Heart right ventricle (tissue), 16 donors: ENCODE measurements at regions not wholly inside any gene's neighbourhood (a gene's known extent, or its start where the extent isn't known, plus 50 kb on each side); places are given as distances from the start of the nearest gene placed in this dataset.

Source experiments
- ATAC-seq, 8 donors: fragments of 200-7000 bp; cut with Tn5 transposase; one replicate each; pipeline ENCODE4 v1.9.1; 2020; ENCODE audit warnings: mild to moderate bottlenecking in 8 of 8, moderate library complexity in 8 of 8, moderate number of reproducible peaks in 1 of 8
- DNase-seq, 2 donors: peaks; one replicate each; pipeline ENCODE4 v3.0.0-alpha.2; 2020
- H3K27ac ChIP-seq, 10 donors: fragments of 200-600 bp; sonication (generic) in 2 of 10; one replicate each; pipeline versions ENCODE4 v1.5.0 to v1.8.0; 2020 to 2022; ENCODE audit warnings: mild to moderate bottlenecking in 3 of 10
- H3K27me3 ChIP-seq, 7 donors: fragments of 200-600 bp; one replicate each; pipeline ENCODE4 v1.8.0; 2021 to 2022; ENCODE audit warnings: mild to moderate bottlenecking in 2 of 7
- H3K36me3 ChIP-seq, 9 donors: fragments of 200-600 bp; sonication (generic) in 1 of 9; one replicate each; pipeline versions ENCODE4 v1.5.0 to v1.8.0; 2020 to 2022; ENCODE audit warnings: mild to moderate bottlenecking in 2 of 9
- H3K4me1 ChIP-seq, 9 donors: fragments of 200-600 bp; sonication (generic) in 1 of 9; one replicate each; pipeline versions ENCODE4 v1.5.0 to v1.8.0; 2020 to 2022; ENCODE audit warnings: mild to moderate bottlenecking in 4 of 9
- H3K4me3 ChIP-seq, 10 donors: fragments of 200-600 bp; sonication (generic) in 2 of 10; one replicate each; pipeline versions ENCODE4 v1.5.0 to v1.8.0; 2020 to 2022; ENCODE audit warnings: mild to moderate bottlenecking in 7 of 10, moderate library complexity in 2 of 10
- H3K9me3 ChIP-seq, 11 donors: fragments of 200-600 bp in 10 of 11; sonication (generic) in 2 of 11; one replicate each; pipeline versions ENCODE4 v1.5.0 to v1.8.0; 2013 to 2022; ENCODE audit warnings: mild to moderate bottlenecking in 2 of 11, control low read depth in 1 of 11, moderate library complexity in 1 of 11
- CTCF ChIP-seq, 9 donors: fragments of 200-600 bp; sonication (generic) in 2 of 9; IDR thresholded peaks; one replicate each; pipeline versions ENCODE4 v1.5.0 to v1.8.0; 2021 to 2022; ENCODE audit warnings: antibody characterized with exemption in 9 of 9, mild to moderate bottlenecking in 5 of 9, moderate library complexity in 1 of 9
- WGBS, 2 donors: extraction: QIAGEN DNeasy Blood & Tissue Kit; methylation state at CpG; one replicate each; pipeline ENCODE4 v1.1.7; 2013; ENCODE audit warnings: inconsistent platforms in 1 of 2; 5-methylcytosine and 5-hydroxymethylcytosine counted together
- intact Hi-C, 10 donors: fragments of 100-400 bp; cut with DNase I; formaldehyde crosslinking; loops; one replicate each; pipeline versions ENCODE4 v1.11.1 to v1.14.2; 2022
- donor health status: Arrhythmogenic right ventricular cardiomyopathy.
- donor health status: ischemic (EF 13 %, LVEDD 7.1; RV severe dilation, severe dysfunction).
- donor health status: healthy with polysubstance abuse.
- donor health status: DM: no; HTN: yes; CAD: no.
- donor health status: DM: no; HTN: no; CAD: no.
- donor health status: ischemic (EF 25% LVEDD 6.9; RV normal size, moderate dysfunction).
- donor health status: ischemic (EF 25% LVEDD 5.7; RV mildly dilated, moderate dysfunction).
- donor health status: healthy.
- donor health status: DM: yes; HTN: yes; CAD: no.
- donor health status: Ischemic cardiomyopathy.
- donor health status: ischemic (EF 35%, LVEDD 5.7; RV mildly dilated, moderate dysfunction).
- donor health status: nonischemic (EF 11% LVEDD 7.7; RV severe dilation, severe dysfunction).
- donor health status: DM: yes; HTN: yes; CAD: no.
- donor health status: PGD.
- donor health status: ischemic (EF 29% LVEDD 5.4; RV normal size, mild dysfunction).
- donor health status: nonischemic (EF 23%, LVEDD 6.1; RV moderate dilation, normal function).

- intact Hi-C loops = no loop called here
- TF ChIP-seq CTCF (IDR thresholded peaks at IDR 0.05) = no peak
- 84% methylated on average over 7 of the region's 7 CpGs for WGBS, 2 donors
- H3K27me3 ChIP-seq = no peaks in the 10 kb centered on the region
- no peak overlapping the region for H3K27ac ChIP-seq
- no peak overlapping the region for H3K4me3 ChIP-seq
- DNase-seq (no peak), ATAC-seq (no peak)
- no peaks in the 10 kb centered on the region for H3K36me3 ChIP-seq
- no peaks in the 10 kb centered on the region for H3K4me1 ChIP-seq
- H3K9me3 ChIP-seq = no peaks in the 10 kb centered on the region
Observed at GRCh38 chr12:78540606-78541336, 323.8 kb upstream of the SYT1 start.

GRCh38 chr12:78550831-78551230 is 313.7 kb upstream of the SYT1 start:
- Histone ChIP-seq H3K36me3 (no peaks in the 10 kb centered on the region), H3K9me3 (no peaks in the 10 kb centered on the region), H3K27me3 (no peaks in the 10 kb centered on the region), H3K27ac (no peak overlapping the region), H3K4me3 (no peak overlapping the region), H3K4me1 (no peaks in the 10 kb centered on the region)
- 73 to 89% methylated on average over 3 of the region's 3 CpGs for WGBS, 2 donors
- no peak for TF ChIP-seq CTCF (IDR thresholded peaks at IDR 0.05)
- DNase-seq (no peak), ATAC-seq (no peak)
- intact Hi-C loops = no loop called here

GRCh38 chr12:78555802-78556201 is 308.8 kb upstream of the SYT1 start:
- Histone ChIP-seq H3K4me3 (no peak overlapping the region), H3K27ac (no peak overlapping the region), H3K27me3 (no peaks in the 10 kb centered on the region), H3K4me1 (no peaks in the 10 kb centered on the region), H3K36me3 (no peaks in the 10 kb centered on the region), H3K9me3 (no peaks in the 10 kb centered on the region)
- no peak for ATAC-seq
- no peak for TF ChIP-seq CTCF (IDR thresholded peaks at IDR 0.05)
- intact Hi-C loops = no loop called here
- DNase-seq = no peak

GRCh38 chr12:78556651-78557050 is 307.9 kb upstream of the SYT1 start:
- WGBS, 2 donors = 88 to 91% methylated on average over 2 of the region's 2 CpGs
- intact Hi-C loops = no loop called here
- no peaks in the 10 kb centered on the region for H3K36me3 ChIP-seq

More at GRCh38 chr12:78556651-78557050, 307.9 kb upstream of the SYT1 start:
- Histone ChIP-seq H3K27ac (no peak overlapping the region), H3K9me3 (no peaks in the 10 kb centered on the region), H3K27me3 (no peaks in the 10 kb centered on the region), H3K4me3 (no peak overlapping the region), H3K4me1 (no peaks in the 10 kb centered on the region)
- DNase-seq (no peak), ATAC-seq (no peak)
- TF ChIP-seq CTCF (IDR thresholded peaks at IDR 0.05) = no peak
